A549 (cell line): ENCODE measurements at regions not wholly inside any gene's neighbourhood (a gene's known extent, or its start where the extent isn't known, plus 50 kb on each side); places are given as distances from the start of the nearest gene placed in this dataset.
"Not testable (repeated sequence)": the region's sequence is repeated elsewhere in the genome, so short reads cannot be mapped to it uniquely, and the experiment has no call there.

Experiments
- ATAC-seq, 2 experiments: fragments of 200-7000 bp in 1 of 2; fragments of >200 bp in 1 of 2; cut with Nextera tagmentation in 1 of 2; cut with Tn5 transposase in 1 of 2; 3 replicates each; pipeline versions ENCODE4 v1.8.0 to v1.9.1; 2018 to 2020; ENCODE audit warnings: mild to moderate bottlenecking in 1 of 2, moderate library complexity in 1 of 2
- CTCF ChIA-PET: fragments of 300-600 bp; sonication (Branson Sonifier 250); formaldehyde crosslinking; extraction: SDS; loops from one replicate; lab custom pipeline; 2021; ENCODE audit warnings: antibody characterized with exemption, inconsistent platforms; lab: Yijun Ruan, JAX
- POLR2A ChIA-PET: fragments of 350-600 bp; formaldehyde crosslinking; extraction: SDS; loops from one replicate; lab custom pipeline; 2021; ENCODE audit warnings: antibody characterized with exemption, inconsistent platforms; lab: Yijun Ruan, JAX
- DNase-seq, 2 experiments: peaks; one replicate each; pipeline versions ENCODE4 v3.0.0 to v3.0.0-alpha.2; 2011 to 2016; ENCODE audit warnings: low read depth in 1 of 2, low spot score in 1 of 2
- FAIRE-seq: peaks from 2 replicates; lab custom pipeline; 2011; peaks lifted over from hg19 to GRCh38; lab: Jason Lieb, UNC
- H3K27ac ChIP-seq, 2 experiments: fragments of >200 bp; sonication (Bioruptor Twin); formaldehyde crosslinking; 3 replicates each; pipeline ENCODE4 v1.5.1; 2016 to 2017
- H3K4me1 ChIP-seq: fragments of >200 bp; sonication (Bioruptor Twin); formaldehyde crosslinking; 3 replicates; pipeline ENCODE4 v1.6.1; 2016
- H3K4me2 ChIP-seq: fragments of >200 bp; sonication (Bioruptor Twin); formaldehyde crosslinking; 3 replicates; pipeline ENCODE4 v1.6.1; 2016
- H3K4me3 ChIP-seq: fragments of >200 bp; sonication (Bioruptor Twin); formaldehyde crosslinking; 3 replicates; pipeline ENCODE4 v1.5.1; 2016
- H3K9me3 ChIP-seq: fragments of >200 bp; sonication (Bioruptor Twin); formaldehyde crosslinking; 3 replicates; pipeline ENCODE4 v1.6.1; 2016
- CEBPB ChIP-seq, 2 experiments: fragments of >200 bp in 1 of 2; sonication (Bioruptor Twin) in 1 of 2; formaldehyde crosslinking in 1 of 2; IDR thresholded peaks; 2 replicates each; pipeline ENCODE4 v1.6.1; 2012 to 2016
- CHD4 ChIP-seq: fragments of 200-600 bp; sonication (generic); IDR thresholded peaks from 2 replicates; pipeline ENCODE4 v1.6.1; 2016; ENCODE audit warnings: antibody characterized with exemption, mild to moderate bottlenecking, borderline replicate concordance
- E2F6 ChIP-seq: IDR thresholded peaks from 2 replicates; pipeline ENCODE4 v1.6.1; 2012; ENCODE audit warnings: low read depth, borderline replicate concordance
- EHMT2 ChIP-seq: fragments of 200-600 bp; sonication (generic); IDR thresholded peaks from 2 replicates; pipeline ENCODE4 v1.6.1; 2016; ENCODE audit warnings: antibody characterized with exemption, low read depth, mild to moderate bottlenecking, moderate library complexity
- ESRRA ChIP-seq: fragments of 150-350 bp; IDR thresholded peaks from 2 replicates; pipeline ENCODE4 v1.6.1; 2014; ENCODE audit warnings: mild to moderate bottlenecking, low read length, borderline replicate concordance
- HEYL ChIP-seq: fragments of 250-450 bp; sonication (Bioruptor Pico); IDR thresholded peaks from 2 replicates; pipeline ENCODE4 v1.8.0; 2021; ENCODE audit warnings: mild to moderate bottlenecking, moderate library complexity
- HOXA7 ChIP-seq: fragments of 250-450 bp; sonication (Bioruptor Pico); IDR thresholded peaks from 2 replicates; pipeline ENCODE4 v1.5.0; 2020; ENCODE audit warnings: mild to moderate bottlenecking, moderate library complexity
- JUN ChIP-seq, 2 experiments: fragments of >200 bp; sonication (Bioruptor Twin); formaldehyde crosslinking; IDR thresholded peaks; 2 replicates in 1 of 2; 3 replicates in 1 of 2; pipeline ENCODE4 v1.6.1; 2016 to 2017
- MAFK ChIP-seq: fragments of 450-650 bp; IDR thresholded peaks from 2 replicates; pipeline ENCODE4 v1.6.1; 2014; ENCODE audit not compliant: partially characterized antibody
- MAX ChIP-seq: IDR thresholded peaks from 2 replicates; pipeline ENCODE4 v1.6.1; 2012
- NFE2L2 ChIP-seq: fragments of 150-350 bp; conservative IDR thresholded peaks from 2 replicates; pipeline ENCODE4 v1.6.1; 2014; ENCODE audit warnings: low read length
- NPAS2 ChIP-seq: fragments of 250-450 bp; sonication (Bioruptor Pico); IDR thresholded peaks from 2 replicates; pipeline ENCODE4 v1.8.0; 2022; ENCODE audit warnings: mild to moderate bottlenecking, moderate library complexity, borderline replicate concordance
- PBX3 ChIP-seq: IDR thresholded peaks from 2 replicates; pipeline ENCODE4 v1.6.1; 2012
- PHF8 ChIP-seq: fragments of 200-600 bp; sonication (generic); IDR thresholded peaks from 2 replicates; pipeline ENCODE4 v1.6.1; 2016; ENCODE audit warnings: low read depth, mild to moderate bottlenecking, antibody characterized with exemption, moderate library complexity, borderline replicate concordance
- POLR2A ChIP-seq: IDR thresholded peaks from 2 replicates; pipeline ENCODE4 v1.6.1; 2012; ENCODE audit warnings: mild to moderate bottlenecking, low read length
- POLR2AphosphoS2 ChIP-seq: conservative IDR thresholded peaks from 2 replicates; pipeline ENCODE4 v1.6.1; 2012; ENCODE audit warnings: low read length, improper control_type of control experiment, inconsistent platforms
- RAD21 ChIP-seq, 2 experiments: fragments of >200 bp in 1 of 2; sonication (Bioruptor Twin) in 1 of 2; formaldehyde crosslinking in 1 of 2; IDR thresholded peaks in 1 of 2; conservative IDR thresholded peaks in 1 of 2; 2 replicates in 1 of 2; 3 replicates in 1 of 2; pipeline ENCODE4 v1.6.1; 2012 to 2018; ENCODE audit warnings: inconsistent platforms in 1 of 2
- RCOR1 ChIP-seq: fragments of 150-350 bp; IDR thresholded peaks from 2 replicates; pipeline ENCODE4 v1.6.1; 2014; ENCODE audit warnings: antibody characterized with exemption, low read length, low read depth
- REST ChIP-seq: fragments of 200-600 bp; sonication (generic); IDR thresholded peaks from 2 replicates; pipeline ENCODE4 v1.6.1; 2016; ENCODE audit warnings: antibody characterized with exemption, mild to moderate bottlenecking, moderate library complexity
- ZC3H11A ChIP-seq: fragments of 450-650 bp; IDR thresholded peaks from 2 replicates; pipeline ENCODE4 v1.6.1; 2014; ENCODE audit warnings: antibody characterized with exemption, mild to moderate bottlenecking
- WGBS: methylation state at CpG from one replicate; pipeline ENCODE4 v1.1.6; 2017; ENCODE audit errors: missing lambda C conversion rate; 5-methylcytosine and 5-hydroxymethylcytosine counted together

- TF ChIP-seq REST: no peak
- no peak for TF ChIP-seq CHD4
Observed at GRCh38 chr2:167843657-167844056, 403.7 kb downstream of the STK39 start (continued).

- 90% methylated on average over 1 of the region's 1 CpG for WGBS
Observed at GRCh38 chr2:167843217-167843616, 404.2 kb downstream of the STK39 start.

GRCh38 chr2:167842047-167842446 lies 405.3 kb downstream of the STK39 start:
- no peak for FAIRE-seq
- POLR2A ChIA-PET: no interaction called here
- WGBS: 10% methylated on average over 1 of the region's 1 CpG

More at GRCh38 chr2:167843217-167843616, 404.2 kb downstream of the STK39 start:
- H3K27ac ChIP-seq: no peak overlapping the region
- ChIA-PET CTCF (no interaction called here), POLR2A (no interaction called here)
- H3K4me3 ChIP-seq: no peak overlapping the region
- no peak for FAIRE-seq
- no peak for DNase-seq
- TF ChIP-seq PHF8 (no peak), NPAS2 (CRISPR knock-in tag) (no peak), RCOR1 (no peak), EHMT2 (no peak)
- ATAC-seq: no peak
- H3K4me1 ChIP-seq: no peaks in the 10 kb centered on the region
- no peak overlapping the region for H3K4me2 ChIP-seq
- no peaks in the 10 kb centered on the region for H3K9me3 ChIP-seq

GRCh38 chr2:167835290-167835689 lies 412.1 kb downstream of the STK39 start:
- ATAC-seq: not testable (repeated sequence)

More at GRCh38 chr2:167842047-167842446, 405.3 kb downstream of the STK39 start:
- ATAC-seq: no peak
- Histone ChIP-seq H3K4me3 (no peak overlapping the region), H3K4me1 (no peaks in the 10 kb centered on the region), H3K27ac (no peak overlapping the region), H3K9me3 (no peaks in the 10 kb centered on the region), H3K4me2 (no peak overlapping the region)
- CTCF ChIA-PET: no interaction called here
- TF ChIP-seq E2F6: no peak
- no peak for TF ChIP-seq POLR2A
- no peak for TF ChIP-seq ZC3H11A
- TF ChIP-seq MAX: no peak
- no peak for DNase-seq

GRCh38 chr2:167834707-167835106 lies 412.7 kb downstream of the STK39 start:
- Histone ChIP-seq H3K4me1 (no peaks in the 10 kb centered on the region), H3K9me3 (no peaks in the 10 kb centered on the region), H3K4me2 (no peak overlapping the region), H3K27ac (no peak overlapping the region), H3K4me3 (no peak overlapping the region)
- ChIA-PET POLR2A (no interaction called here), CTCF (no interaction called here)
- ATAC-seq: no peak
- DNase-seq: no peak
- no peak for FAIRE-seq
- WGBS: 19% methylated on average over 5 of the region's 5 CpGs
- no peak for TF ChIP-seq RAD21 (conservative IDR thresholded peaks at IDR 0.05 in 1 of 2, IDR thresholded peaks at IDR 0.05 in 1 of 2)
- TF ChIP-seq NFE2L2: no peak
- TF ChIP-seq PBX3: no peak
- TF ChIP-seq MAFK: no peak
- TF ChIP-seq JUN (IDR thresholded peaks at IDR 0.05): no peak
- no peak for TF ChIP-seq HOXA7 (CRISPR knock-in tag)
- no peak for TF ChIP-seq POLR2AphosphoS2
- TF ChIP-seq ESRRA: no peak
- no peak for TF ChIP-seq ZC3H11A
- no peak for TF ChIP-seq HEYL (CRISPR knock-in tag)
- no peak for TF ChIP-seq EHMT2
- no peak for TF ChIP-seq RCOR1
- no peak for TF ChIP-seq CEBPB (IDR thresholded peaks at IDR 0.05)
- no peak for TF ChIP-seq MAX

More at GRCh38 chr2:167835290-167835689, 412.1 kb downstream of the STK39 start:
- CTCF ChIA-PET, H3K9me3 ChIP-seq, H3K4me2 ChIP-seq, H3K27ac ChIP-seq, H3K4me3 ChIP-seq, H3K4me1 ChIP-seq, DNase-seq, POLR2A ChIA-PET, FAIRE-seq: not testable (repeated sequence)
- 41% methylated on average over 6 of the region's 8 CpGs for WGBS
